ENCODE measurements at regions not wholly inside any gene's neighbourhood (a gene's known extent, or its start where the extent isn't known, plus 50 kb on each side); places are given as distances from the start of the nearest gene placed in this dataset.

DNA sequence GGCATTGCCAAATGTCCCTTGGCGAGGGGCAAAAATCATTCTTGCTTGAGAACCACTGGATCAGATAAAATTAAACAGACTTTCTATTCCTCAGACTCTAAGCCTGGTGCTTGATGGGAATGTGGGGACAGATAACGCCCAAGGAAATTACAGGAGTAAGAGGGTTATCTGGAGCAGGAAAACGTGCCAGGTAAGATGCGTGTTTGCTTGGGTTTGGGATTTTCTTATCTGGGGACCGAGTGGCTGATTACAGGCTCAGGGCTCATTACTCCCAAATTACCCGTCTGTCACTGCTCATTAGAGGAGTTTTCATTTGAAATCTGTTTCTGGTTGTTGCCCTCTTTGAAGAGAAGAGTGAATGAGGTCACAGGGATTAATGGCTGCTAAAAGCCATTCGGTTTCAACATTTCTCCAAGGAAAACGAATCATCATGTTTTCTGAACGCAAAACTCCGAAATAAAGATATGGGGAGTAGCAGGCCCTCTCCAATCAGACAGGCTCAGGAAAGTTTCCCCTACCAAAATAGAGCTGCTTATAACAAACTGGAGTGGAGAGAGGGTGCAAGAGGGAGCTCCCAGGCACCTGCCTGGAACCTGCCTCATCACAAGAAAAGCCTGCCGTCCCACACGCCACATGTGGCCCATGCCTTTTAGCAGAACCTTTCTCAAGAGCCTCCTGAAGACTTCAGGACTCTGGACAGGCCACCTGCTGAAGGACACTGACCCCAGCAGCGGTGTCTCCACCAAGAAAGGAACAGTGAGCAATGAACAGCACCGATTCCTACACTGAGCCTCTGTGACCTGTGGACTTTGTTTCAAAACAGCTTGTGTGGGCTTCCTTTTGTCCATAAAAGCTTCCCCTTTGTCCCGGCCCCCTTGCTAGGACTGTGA, 136.4 kb downstream of the ICE1 start:
- Histone ChIP-seq H3K4me1 (no peaks in the 10 kb centered on the region), H3K36me3 (no peaks in the 10 kb centered on the region), H3K27ac (no peak overlapping the region), H3K4me3 (no peak overlapping the region), H3K27me3 (no peaks in the 10 kb centered on the region), H3K9me3 (peaks cover 0 to 3% (median 0%) of the 10 kb centered on the region in 4 donors)
- intact Hi-C loops (cut with DNase I): no loop called here
- no peak for DNase-seq
- 62 to 64% methylated on average over 15 of the region's 15 CpGs for WGBS, 2 donors
- no peak for TF ChIP-seq EP300 (IDR thresholded peaks at IDR 0.05)
- TF ChIP-seq, protein P1, sequence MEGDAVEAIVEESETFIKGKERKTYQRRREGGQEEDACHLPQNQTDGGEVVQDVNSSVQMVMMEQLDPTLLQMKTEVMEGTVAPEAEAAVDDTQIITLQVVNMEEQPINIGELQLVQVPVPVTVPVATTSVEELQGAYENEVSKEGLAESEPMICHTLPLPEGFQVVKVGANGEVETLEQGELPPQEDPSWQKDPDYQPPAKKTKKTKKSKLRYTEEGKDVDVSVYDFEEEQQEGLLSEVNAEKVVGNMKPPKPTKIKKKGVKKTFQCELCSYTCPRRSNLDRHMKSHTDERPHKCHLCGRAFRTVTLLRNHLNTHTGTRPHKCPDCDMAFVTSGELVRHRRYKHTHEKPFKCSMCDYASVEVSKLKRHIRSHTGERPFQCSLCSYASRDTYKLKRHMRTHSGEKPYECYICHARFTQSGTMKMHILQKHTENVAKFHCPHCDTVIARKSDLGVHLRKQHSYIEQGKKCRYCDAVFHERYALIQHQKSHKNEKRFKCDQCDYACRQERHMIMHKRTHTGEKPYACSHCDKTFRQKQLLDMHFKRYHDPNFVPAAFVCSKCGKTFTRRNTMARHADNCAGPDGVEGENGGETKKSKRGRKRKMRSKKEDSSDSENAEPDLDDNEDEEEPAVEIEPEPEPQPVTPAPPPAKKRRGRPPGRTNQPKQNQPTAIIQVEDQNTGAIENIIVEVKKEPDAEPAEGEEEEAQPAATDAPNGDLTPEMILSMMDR (IDR thresholded peaks at IDR 0.05): no peak
- TF ChIP-seq POLR2AphosphoS5 (IDR thresholded peaks at IDR 0.05): no peak
- no peak for TF ChIP-seq POLR2A (IDR thresholded peaks at IDR 0.05)

DNA sequence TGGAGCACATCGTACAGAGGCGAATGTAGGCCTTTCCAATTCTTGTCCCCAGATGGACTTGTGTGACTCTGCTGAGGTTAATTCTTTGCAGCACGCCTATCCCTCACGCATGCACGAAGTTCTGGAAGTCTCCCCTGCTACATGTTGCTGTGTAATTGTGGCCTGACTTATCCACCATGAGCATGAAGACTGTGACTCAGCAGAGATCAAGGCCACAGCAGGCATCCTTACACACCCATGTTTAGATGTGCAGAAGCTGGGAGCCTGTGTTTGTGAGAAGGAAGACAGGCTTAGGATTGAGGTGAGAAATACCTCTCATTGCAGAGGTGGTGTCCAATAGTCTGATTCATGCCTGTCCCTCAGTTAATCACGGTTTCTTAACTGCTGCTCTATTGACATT, 135.6 kb downstream of the ICE1 start:
- H3K4me1 ChIP-seq: no peaks in the 10 kb centered on the region
- H3K27ac ChIP-seq: no peak overlapping the region
- H3K36me3 ChIP-seq: no peaks in the 10 kb centered on the region
- WGBS, 2 donors: 79 to 82% methylated on average over 6 of the region's 6 CpGs
- no peaks in the 10 kb centered on the region for H3K27me3 ChIP-seq
- DNase-seq: no peak
- H3K9me3 ChIP-seq: peaks cover 0 to 3% (median 0%) of the 10 kb centered on the region in 4 donors
- H3K4me3 ChIP-seq: no peak overlapping the region
- TF ChIP-seq POLR2A (IDR thresholded peaks at IDR 0.05) (no peak), POLR2AphosphoS5 (IDR thresholded peaks at IDR 0.05) (no peak), EP300 (IDR thresholded peaks at IDR 0.05) (no peak)
- TF ChIP-seq, protein P1 (IDR thresholded peaks at IDR 0.05): no peak
- intact Hi-C loops (cut with DNase I): no loop called here

DNA sequence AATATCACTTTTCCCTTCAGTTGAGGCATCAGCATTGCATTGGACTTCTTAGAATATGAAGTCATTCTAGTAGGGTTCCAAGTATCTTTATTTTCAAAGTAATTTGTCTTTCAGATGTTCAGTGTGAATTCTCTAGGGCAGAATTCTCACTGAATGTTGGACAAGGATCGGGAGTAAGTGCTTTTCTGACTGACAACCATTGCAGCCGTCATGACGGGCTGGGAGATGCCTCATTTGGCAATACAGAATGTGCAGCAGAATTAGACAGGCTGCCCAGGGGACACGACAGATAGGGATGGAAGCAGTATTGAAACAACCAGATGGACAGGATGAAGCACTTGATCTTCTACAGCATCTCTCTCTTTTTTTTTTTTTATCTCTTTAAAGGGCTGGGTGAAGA, 129.0 kb downstream of the ICE1 start:
- WGBS, 2 donors: 90 to 91% methylated on average over 4 of the region's 4 CpGs
- no peaks in the 10 kb centered on the region for H3K4me1 ChIP-seq
- intact Hi-C loops (cut with DNase I): no loop called here
- H3K4me3 ChIP-seq: no peak overlapping the region
- no peak for DNase-seq
- H3K36me3 ChIP-seq: no peaks in the 10 kb centered on the region
- H3K27ac ChIP-seq: no peak overlapping the region
- no peaks in the 10 kb centered on the region for H3K27me3 ChIP-seq
- H3K9me3 ChIP-seq: peaks cover 0 to 3% (median 0%) of the 10 kb centered on the region in 4 donors
- TF ChIP-seq POLR2A (IDR thresholded peaks at IDR 0.05) (no peak), EP300 (IDR thresholded peaks at IDR 0.05) (no peak), POLR2AphosphoS5 (IDR thresholded peaks at IDR 0.05) (no peak)
- TF ChIP-seq, protein P1 (IDR thresholded peaks at IDR 0.05): no peak

DNA sequence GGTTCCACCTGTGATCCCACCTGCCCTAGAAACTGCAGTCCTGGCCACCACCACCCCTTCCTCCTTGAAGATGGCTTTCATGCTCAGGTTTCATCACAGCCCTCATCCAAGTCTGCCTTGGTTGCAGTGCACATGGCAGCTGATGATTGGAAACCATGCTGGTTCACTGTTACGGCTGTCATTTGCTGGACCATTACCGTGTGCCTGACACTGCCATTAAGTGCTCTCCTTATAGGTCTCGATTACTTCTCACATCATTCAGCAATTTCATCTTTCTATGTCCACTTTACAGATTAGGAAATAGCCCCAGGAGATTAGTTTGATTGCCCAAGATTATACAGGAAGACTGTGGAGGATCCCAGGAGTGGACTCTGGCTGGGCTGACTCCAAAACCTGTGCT, 123.9 kb downstream of the ICE1 start:
- H3K4me1 ChIP-seq: no peaks in the 10 kb centered on the region
- intact Hi-C loops (cut with DNase I): no loop called here
- DNase-seq: no peak
- H3K9me3 ChIP-seq: no peaks in the 10 kb centered on the region
- H3K27me3 ChIP-seq: no peaks in the 10 kb centered on the region
- H3K4me3 ChIP-seq: no peak overlapping the region
- H3K36me3 ChIP-seq: no peaks in the 10 kb centered on the region
- no peak for TF ChIP-seq EP300 (IDR thresholded peaks at IDR 0.05)
- TF ChIP-seq POLR2AphosphoS5 (IDR thresholded peaks at IDR 0.05): no peak
- TF ChIP-seq, protein P1 (IDR thresholded peaks at IDR 0.05): no peak
- WGBS, 2 donors: 84 to 86% methylated on average over 3 of the region's 3 CpGs
- no peak overlapping the region for H3K27ac ChIP-seq

Measured in sigmoid colon (tissue), 6 donors.